HG03280 (cell line): ENCODE measurements at regions not wholly inside any gene's neighbourhood (a gene's known extent, or its start where the extent isn't known, plus 50 kb on each side); places are given as distances from the start of the nearest gene placed in this dataset.

ENCODE experiments used
- ATAC-seq: cut with Tn5 transposase; IDR thresholded peaks from one replicate; pipeline ENCODE4 v1.9.1; 2021; ENCODE audit warnings: mild to moderate bottlenecking, moderate library complexity; ENCODE audit not compliant: unreplicated experiment

DNA sequence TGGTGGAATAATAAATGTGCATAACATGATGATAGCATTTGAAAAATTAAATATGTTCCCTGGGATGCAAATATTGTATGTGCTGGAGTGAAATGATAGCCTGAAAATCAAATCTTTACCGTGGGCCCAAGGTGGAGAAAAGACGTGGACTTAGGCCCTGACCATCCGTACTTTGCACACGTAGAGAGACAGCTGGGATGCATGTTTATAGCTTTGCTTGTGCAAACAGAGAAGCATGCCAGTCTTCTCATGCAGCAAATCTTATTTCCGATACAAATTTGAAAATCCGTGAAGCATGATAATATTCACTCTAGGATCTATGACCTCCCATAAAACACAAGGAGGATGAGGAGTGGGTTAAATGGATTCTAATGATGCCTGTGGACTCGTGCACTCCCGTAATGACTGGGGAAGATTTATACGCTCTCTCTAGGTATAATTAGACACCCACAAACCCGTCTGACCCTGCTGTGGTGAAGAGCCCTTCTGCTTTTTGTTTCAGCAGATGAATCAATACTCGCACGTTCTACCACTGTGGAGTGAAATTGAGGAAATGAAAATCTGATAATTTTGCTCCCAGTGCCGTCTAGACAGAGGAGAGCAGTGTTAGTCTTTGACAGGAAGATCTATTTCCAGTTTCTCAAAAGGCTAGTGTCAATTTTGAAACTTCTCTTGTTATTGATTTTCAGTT is 810.3 kb upstream of the SALL3 start:
- ATAC-seq, result no peak

DNA sequence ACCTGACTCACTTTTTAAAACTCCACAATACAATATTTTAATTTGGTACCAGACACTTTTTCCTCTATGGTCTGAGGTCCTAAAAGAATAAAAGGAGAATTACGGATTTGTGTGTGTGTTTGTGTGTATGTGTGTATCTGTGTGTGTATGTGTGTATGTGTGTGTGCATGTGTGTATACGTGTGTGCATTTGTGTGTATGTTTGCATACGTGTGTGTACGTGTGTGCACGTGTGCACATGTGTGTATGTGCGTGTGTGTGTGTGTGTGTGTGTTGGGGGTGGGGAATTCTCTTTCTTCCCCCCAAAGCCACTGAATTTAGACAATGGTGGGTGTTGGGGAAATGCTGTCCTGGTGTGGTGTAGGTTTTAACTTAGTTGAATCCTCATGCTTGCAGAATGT is 807.7 kb upstream of the SALL3 start:
- no peak for ATAC-seq

DNA sequence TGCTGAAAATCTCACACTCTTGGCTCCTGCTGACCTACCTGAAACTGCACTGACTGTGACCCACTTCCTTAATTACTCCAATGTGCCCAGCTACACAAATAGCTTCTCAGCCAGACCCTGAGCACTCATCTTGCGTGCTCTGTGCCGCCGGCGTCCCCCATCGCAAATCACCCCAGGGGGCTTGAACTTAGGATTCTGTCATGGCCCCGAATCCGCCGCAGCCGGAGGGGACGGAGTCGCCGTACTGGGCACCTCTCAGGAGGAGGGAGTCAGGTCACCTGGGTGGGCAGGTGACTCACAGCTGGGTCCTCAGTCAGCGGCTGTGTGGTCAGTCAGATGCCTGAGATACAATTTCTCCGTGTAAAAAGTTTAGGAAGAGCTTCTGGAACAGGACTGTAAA is 804.9 kb upstream of the SALL3 start:
- ATAC-seq, result no peak

DNA sequence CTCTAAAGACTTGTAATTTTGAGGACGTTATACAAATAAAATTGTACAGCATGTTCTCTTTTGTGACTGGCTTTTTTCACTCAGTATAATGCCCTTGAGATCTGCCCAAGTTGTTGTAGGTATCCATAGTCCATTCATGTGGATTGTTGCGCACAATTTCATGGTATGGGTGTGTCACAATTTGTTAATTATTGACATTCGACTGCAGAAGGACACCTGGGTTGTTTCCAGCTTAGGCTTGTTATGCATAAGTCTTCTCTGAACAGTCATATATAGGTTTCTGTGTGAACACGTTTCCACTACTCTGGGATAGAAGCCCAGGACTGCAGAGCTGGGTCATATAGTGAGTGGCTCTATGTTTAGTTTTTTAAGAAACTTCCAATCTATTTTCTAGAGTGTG is 800.8 kb upstream of the SALL3 start:
- ATAC-seq, result no peak

DNA sequence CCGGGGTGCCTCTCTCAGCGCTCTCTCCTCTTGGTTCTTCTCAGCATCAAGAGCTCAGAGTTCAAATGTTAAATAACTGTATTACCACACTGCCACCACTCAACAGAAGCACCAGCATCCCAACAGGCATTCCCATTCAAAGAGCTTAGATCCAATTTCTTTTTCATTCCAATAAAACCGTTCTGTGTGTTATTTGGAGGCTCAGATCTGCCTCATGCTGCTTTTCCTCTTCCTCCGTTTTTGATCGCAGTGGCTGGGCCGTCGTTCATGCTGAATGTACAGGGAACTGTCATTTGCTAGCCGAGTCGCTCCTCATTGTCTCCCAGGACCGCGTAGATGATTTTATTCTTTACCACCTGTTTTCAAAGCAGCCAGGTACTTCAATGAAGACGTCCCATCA is 798.9 kb upstream of the SALL3 start:
- no peak for ATAC-seq

DNA sequence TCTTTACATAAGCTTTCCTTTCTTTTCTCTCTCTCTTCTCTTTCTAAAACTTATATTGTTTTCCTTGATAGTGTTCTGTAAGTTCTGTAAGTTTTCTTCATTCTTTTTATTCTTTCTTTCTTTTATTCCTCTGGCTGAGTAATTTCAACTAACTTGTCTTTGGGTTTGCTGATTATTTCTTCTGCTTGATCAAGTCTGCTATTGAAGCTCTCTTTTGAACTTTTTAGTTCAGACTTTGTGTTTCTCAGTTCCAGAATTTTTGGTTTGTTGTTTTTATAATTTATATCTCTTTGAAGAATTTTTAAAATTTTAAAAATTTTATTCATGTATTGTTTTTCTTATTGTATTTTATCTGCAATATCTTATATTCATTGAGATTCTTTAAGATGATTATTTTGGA is 795.8 kb upstream of the SALL3 start:
- no peak for ATAC-seq

DNA sequence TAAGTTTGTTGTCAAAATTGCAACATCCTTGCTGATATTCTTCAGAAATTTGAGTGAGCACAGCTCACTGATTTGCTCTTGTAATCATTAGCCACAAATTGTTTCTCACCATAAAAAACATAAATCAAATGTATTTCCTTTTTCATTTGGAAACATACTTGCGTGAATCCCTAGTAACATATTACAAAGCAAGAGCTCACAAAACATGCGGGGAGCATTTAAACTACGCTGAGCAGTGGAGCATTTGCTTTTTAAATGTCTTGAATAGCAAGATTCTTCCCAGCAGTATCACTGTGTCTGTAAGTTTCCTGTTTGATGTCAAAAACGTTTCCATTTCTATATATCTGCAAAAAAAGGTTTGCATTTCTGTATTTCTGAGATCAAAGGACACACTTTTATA is 788.3 kb upstream of the SALL3 start:
- ATAC-seq, result no peak

DNA sequence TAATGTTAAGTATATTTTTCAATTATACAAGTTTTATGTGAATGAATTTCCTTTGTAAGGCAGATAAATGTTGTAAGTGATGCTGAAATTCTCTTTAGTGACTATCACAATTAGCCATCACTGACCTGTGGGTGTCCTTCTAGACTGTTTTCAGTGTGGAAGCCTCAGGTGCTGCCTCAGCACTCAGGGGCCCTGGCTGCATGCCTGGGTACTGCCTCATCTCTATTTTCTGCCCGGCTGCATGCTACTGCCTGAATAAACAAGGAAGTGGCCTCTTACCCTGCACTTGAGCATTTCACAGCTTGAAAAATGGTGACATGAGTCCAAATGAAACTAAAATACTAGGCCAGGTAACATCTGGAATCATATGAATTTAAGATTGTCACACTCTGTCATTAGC is 787.6 kb upstream of the SALL3 start:
- no peak for ATAC-seq

DNA sequence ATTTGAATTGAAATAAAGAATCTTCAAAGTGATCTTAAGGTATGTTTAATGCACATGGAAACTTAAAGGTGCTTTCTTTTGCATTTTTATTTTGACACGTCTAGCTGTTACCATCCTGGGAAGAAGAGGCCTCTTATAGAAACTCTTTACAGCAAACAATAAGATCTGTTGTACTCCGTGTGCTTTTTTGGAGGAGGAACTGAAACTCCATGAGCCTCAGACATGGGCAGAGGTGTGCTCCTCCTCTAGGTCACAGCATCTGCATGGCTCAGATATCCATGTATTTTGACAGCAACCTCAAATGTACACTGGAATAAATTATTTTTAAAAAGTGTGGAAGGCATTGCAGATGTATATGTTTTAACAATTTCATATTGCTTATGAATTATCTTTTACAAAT is 783.3 kb upstream of the SALL3 start:
- no peak for ATAC-seq

DNA sequence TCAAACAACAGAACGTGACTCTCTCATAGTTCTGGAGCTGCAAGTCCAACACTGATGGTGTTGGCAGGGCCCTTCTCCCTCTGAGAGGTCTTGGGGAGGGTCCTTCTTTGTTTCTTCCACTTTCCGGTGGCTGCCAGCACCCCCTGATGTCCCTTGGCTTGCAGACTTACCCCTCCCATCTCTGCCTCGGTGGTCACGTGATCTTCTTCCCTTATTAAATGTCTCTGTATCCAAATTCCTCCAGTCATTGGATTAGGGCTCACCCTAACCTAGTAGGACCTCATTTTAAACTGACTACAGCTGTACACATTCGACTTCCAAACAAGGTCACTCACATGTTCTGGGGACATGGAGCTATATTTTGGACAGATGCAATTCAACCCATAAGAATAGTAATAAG is 780.6 kb upstream of the SALL3 start:
- no peak for ATAC-seq

DNA sequence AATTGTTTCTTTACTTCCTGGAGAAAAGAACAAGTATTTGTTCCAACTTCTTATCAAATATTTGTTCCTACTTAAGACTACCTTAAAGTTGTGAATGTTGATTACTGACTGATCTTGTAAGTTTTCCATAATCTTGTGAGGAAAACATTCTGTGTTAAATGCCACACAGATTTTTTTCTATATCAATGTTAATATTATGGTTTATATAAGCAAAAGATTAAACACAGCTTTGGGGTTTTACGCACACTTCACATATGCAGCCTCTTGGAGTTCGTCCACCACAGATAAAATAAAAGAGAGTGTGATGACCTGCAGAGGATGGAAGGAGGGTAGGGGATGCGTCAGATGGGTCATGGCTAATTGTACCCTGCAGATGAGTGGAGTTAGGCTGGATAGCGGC is 780.0 kb upstream of the SALL3 start:
- no peak for ATAC-seq

DNA sequence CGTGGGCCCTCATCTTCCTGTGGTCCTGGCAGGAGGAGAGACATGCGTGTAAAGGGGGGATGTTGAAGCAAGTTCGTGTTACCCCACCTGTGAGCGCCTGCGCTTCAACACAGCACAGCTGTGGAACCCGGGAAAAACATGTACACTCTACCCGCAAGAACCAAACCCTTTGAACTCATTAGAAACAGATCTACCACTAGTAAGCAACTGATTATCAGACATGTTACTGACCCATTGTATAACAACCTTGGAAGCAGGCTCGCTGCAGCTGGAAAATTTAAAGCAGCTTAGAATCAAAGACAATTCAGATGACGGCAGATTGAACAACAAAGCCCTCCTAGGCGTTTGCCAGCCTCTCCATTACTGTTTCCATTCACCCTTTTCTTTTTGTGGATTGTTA is 771.7 kb upstream of the SALL3 start:
- ATAC-seq, result no peak

DNA sequence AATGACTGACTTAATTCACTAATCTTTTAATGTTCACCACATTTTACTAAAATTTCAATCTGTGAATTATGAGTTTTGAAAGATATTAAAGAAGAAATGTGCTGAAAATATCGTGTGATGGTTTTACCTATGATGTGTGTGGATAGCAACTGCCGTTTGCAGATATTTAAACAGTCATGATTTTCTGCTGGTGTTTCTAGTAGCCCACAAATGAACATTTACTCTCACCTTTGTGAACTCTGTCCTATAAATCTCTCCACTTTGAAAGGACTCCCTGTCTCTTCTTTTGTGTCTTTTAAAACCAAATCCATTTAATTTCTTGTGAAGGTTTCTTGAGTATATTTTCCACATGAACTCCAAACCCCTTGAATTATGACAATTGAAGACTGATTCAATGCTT is 771.2 kb upstream of the SALL3 start:
- ATAC-seq, result no peak

DNA sequence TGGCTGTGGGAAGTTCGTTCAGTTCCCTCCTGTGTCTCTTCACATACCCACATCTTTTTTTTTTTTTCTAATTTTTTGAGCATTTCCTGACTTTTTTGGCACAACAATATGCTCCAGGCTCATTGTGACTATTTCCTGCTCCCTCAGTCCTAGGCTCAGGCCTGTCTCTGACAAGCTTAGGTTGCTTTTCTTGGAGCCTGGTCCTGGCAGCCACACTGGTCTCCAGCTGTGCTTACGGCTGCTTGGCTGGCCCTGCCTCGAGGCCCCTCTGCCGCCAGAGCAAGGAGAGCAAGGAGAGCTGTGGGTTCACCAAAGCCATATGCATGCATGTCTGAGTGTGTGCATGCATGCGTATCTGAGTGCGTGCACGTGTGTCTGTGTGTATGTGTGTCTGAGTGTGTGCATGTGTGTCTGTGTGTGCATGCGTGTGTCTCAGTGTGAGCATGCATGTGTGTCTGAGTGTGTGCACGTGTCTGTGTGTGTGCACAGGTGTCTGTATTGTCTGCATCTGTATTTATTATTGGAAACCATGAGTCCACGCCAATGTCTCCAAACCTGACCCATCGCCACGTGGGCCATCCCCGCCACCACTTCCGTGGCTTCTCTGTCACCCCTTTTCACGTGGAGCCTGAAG is 766.1 kb upstream of the SALL3 start:
- no peak for ATAC-seq

DNA sequence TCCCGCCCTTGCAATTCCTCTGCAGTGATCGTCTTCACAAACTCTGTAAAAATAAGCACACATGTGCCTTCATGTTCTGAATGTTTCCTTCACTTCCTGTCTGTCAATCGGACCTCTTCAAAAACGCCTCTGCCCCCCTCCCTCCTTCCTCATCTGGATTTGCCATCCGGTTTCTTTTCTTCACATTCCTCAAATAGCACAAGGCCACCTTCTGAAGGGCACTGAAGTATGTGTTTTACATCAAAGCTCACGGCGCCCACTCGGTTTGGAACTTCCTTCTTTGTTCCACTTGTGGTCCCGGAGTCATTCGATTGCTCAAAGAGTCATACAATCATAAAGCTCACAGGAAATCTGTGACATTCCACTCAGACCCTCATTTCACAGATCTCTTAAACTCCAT is 758.1 kb upstream of the SALL3 start:
- ATAC-seq, result no peak

DNA sequence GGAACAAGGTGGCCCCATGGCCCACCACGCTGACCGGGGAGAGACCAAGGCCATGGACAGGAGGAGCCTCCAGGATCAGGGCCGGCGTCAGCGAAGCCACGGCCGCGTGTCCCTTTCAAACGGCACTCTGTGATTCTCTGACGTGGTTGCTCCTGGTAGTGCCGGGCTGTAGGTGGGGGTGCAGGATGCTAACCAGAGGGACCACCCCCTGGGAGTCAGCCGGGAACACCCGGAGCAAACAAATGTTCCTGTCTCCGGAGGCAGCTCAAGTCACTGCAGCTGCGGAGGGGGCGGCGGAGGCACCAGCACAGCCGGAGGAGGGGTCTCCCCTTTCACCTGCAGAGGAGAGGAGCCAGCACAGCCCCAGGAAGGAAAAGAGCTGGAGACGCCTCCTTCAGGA is 750.6 kb upstream of the SALL3 start:
- no peak for ATAC-seq

DNA sequence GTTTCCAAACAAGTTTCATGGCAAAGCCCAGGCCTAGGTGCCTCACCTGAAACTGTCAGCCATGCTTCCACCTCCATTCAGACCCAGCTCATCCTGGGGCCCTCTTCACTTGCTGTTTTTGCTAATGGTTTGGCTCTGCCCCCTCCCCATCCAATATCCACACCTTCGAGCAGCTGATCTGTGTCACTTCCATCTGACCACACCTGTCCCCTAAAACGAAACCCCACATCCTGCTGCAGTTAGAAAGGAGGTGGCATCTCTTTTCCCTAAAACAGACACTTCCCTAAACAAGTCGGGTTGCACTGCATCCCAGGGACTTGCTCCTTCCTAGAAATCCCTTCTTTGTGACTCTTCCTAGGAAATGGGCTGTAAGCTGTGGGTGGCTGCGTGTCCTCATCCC is 748.7 kb upstream of the SALL3 start:
- ATAC-seq, result no peak

DNA sequence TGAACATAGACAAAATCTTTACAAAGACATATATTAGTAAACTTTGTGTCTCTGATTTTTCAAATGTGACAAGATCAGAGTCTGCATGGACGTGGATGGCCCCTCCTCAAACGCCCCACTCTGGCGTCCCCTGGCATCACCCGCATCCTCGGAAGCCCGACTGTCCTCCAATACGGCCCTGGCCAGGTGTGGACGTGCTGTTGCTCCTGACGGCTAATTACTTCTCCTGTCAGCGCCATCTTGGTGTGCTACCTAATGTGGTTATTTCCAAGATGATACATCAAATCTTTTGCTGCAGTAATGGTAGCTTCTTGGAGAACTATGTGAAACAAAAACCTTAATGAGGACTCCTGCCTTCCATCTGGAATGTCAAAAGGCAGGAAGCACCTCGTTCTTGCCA is 747.4 kb upstream of the SALL3 start:
- no peak for ATAC-seq

DNA sequence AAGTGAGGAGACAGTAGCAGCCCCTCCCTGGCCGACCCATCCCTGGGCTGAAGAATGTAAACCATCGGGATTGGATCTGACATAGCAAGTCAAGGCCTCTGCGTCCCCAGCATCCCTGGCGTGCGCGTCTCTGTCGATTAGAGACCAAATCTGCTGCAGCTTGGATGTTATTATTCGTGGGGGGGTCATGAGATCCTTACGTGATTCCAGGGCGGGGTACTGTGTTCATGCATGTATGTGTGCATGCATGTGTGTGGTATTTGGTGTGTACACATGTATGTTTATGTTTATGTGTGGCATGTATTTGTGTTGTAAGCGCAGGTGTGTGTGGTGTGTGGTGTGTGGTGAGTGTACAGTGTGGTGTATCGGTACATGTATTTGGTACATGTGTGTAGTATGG is 741.8 kb upstream of the SALL3 start:
- ATAC-seq, result no peak

DNA sequence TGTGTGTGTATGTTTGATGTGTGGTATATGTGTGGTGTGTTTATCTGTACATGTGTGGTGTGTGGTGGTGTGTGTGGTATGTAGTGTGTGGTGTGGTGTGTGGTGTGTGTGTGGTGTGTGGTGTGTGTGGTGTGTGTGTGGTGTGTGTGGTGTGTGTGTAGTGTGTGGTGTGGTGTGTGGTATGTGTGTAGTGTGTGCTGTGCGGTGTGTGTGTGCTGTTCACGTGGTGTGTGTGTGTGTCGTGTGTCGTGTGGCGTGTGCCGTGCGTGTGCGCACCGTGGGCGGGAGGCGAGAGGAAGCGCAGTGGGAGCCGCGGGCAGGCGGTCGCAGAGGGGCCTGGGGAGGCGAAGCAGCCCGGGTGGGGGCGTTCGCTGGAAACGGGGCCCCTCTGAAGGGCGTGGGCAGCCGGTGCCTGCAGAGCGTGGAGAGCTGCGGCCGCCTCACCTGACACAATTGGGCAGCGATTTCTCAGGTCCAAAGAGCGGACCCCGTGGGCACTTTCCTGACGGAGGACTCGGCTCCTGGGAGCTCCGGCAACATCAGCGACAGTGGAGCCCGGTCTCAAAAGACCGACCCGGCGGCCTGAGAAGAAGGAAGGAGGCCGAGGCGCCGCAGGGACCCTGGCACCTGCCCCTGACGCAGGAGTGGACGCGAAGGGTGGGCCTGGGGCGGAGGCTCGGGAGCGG is 741.1 kb upstream of the SALL3 start:
- no peak for ATAC-seq

DNA sequence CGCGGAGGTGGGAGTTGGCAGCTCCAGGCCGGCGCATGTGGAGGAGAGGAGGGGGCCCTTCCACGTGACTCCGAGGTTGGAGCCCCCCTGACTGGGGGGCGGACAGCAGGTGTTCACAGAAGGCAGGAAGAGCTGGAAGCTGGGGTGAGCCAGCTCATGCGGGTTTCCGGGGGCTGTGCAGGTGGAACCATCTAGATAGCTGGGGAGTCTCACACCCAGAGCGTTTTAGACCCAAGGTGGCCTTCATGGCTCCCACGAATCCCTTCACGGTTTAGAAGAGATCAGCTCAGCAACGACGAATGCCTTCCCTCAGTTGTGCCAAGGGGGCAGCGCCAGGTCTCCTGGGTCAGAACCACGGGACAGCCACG is 740.5 kb upstream of the SALL3 start:
- no peak for ATAC-seq

DNA sequence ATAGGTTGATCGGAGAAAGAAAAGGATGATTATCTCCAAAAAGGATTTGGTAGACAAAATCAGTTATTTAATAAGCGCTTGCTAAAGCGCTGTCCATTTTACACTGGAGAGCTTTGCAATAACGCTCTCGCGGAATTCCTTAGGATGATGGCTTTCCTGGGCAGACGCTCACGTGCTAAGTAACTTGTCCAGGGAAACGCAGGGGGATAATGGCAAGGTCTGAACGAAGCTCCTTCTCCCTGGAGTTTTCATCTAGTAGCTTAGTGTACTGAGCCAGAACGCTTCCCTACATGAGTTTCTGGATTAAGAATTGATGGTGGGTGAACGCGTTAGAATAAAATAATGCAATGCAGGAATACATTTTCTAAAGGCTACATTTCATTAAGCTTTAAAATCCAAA is 739.5 kb upstream of the SALL3 start:
- no peak for ATAC-seq
